HG03135 (cell line): ENCODE measurements at regions not wholly inside any gene's neighbourhood (a gene's known extent, or its start where the extent isn't known, plus 50 kb on each side); places are given as distances from the start of the nearest gene placed in this dataset.

Experiments
- ATAC-seq: cut with Tn5 transposase; IDR thresholded peaks from one replicate; pipeline ENCODE4 v1.9.1; 2021; ENCODE audit warnings: mild to moderate bottlenecking, moderate library complexity; ENCODE audit not compliant: unreplicated experiment

GRCh38 chr18:78510636-78511035 lies 469.0 kb upstream of the SALL3 start:
- ATAC-seq, result no peak

- ATAC-seq, result no peak
These were observed 467.7 kb upstream of the SALL3 start for GRCh38 chr18:78511666-78512601.

- no peak for ATAC-seq
These were observed 464.5 kb upstream of the SALL3 start for GRCh38 chr18:78514910-78515670.

GRCh38 chr18:78517328-78517727 lies 462.3 kb upstream of the SALL3 start:
- ATAC-seq, result no peak

- ATAC-seq, result no peak
These were observed 461.6 kb upstream of the SALL3 start for GRCh38 chr18:78517973-78518372.

- ATAC-seq, result no peak
These were observed 460.8 kb upstream of the SALL3 start for GRCh38 chr18:78518805-78519204.

GRCh38 chr18:78519394-78520062 lies 460.1 kb upstream of the SALL3 start:
- ATAC-seq, result no peak

- ATAC-seq, result no peak
These were observed 458.5 kb upstream of the SALL3 start for GRCh38 chr18:78521136-78521535.

- no peak for ATAC-seq
These were observed 457.9 kb upstream of the SALL3 start for GRCh38 chr18:78521744-78522143.

GRCh38 chr18:78522507-78522906 lies 457.1 kb upstream of the SALL3 start:
- no peak for ATAC-seq

GRCh38 chr18:78523850-78524249 lies 455.8 kb upstream of the SALL3 start:
- ATAC-seq, result no peak

GRCh38 chr18:78525366-78526111 lies 454.1 kb upstream of the SALL3 start:
- ATAC-seq, result no peak

GRCh38 chr18:78526275-78526674 lies 453.3 kb upstream of the SALL3 start:
- no peak for ATAC-seq

GRCh38 chr18:78526923-78527711 lies 452.5 kb upstream of the SALL3 start:
- ATAC-seq, result no peak

GRCh38 chr18:78527984-78528383 lies 451.6 kb upstream of the SALL3 start:
- ATAC-seq, result no peak

GRCh38 chr18:78528411-78529258 lies 451.0 kb upstream of the SALL3 start:
- no peak for ATAC-seq

GRCh38 chr18:78531637-78532036 lies 448.0 kb upstream of the SALL3 start:
- no peak for ATAC-seq

GRCh38 chr18:78538669-78539440 lies 440.8 kb upstream of the SALL3 start:
- ATAC-seq, result no peak
